ENCODE measurements at regions not wholly inside any gene's neighbourhood (a gene's known extent, or its start where the extent isn't known, plus 50 kb on each side); places are given as distances from the start of the nearest gene placed in this dataset.

DNA sequence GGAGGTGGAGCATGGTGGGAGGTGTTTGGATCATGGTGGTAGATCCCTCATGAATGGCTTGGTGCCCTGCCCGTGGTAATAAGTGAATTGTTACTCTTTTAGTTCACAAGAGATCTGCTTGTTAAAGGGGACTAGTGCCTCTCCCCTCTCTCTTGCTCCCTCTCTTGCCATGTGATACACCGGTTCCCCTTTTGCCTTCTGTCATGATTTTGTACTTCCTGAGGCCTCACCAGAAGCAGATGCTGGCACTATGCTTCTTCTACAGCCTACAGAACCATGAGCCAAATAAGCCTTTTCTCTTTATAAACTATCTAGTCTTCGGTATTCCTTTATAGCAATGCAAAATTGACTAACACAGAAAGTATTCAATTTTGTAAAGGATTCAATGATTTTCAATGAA is 817.1 kb downstream of the TLR4 start:
- DNase-seq (ENCODE audit: low spot score) = no peak

DNA sequence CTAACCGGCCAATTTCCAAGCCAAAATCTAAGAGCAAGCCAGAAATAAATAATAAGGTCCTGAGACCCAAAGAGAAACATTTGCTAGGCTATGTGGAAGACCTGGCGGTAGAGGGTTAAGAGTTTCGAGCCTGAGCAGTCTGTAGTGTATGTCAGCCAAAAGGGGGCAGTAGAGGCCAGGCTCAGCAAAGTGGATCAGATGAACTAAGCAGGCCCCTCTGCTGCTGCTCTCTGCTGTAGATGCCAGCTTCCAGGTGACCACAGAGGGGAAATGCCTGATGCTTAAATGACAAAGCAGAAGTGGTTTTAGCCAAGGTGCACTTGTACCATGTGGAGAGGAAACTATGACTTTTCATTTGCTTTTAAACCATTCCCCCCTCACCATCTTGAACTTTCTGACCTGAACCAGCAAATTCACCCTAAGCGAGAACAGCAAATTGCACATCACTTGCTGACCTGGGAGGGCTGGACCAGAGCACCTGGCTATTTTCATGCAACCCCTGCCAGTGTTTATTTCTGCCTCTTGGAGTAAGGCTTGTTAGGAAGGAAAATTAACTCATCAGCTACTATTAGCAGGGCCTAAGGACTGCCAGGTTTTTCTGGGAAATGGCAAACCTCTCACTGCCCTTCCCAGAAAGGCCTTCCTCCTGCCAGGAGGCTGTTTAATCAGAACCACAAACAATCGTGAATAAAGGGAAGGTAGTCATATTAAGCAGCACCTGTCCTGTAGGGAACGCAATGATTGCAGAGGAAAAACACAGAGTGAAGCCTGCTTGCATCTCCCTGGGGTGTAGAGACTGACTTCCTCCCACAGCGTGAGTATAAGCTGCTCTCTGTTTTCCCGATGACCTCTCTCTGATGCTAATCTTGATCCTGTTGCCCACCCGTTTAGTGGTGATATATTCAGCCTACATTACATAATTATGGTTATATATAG is 818.2 kb downstream of the TLR4 start:
- peak; percentile 69 for DNase-seq (ENCODE audit: low spot score)

DNA sequence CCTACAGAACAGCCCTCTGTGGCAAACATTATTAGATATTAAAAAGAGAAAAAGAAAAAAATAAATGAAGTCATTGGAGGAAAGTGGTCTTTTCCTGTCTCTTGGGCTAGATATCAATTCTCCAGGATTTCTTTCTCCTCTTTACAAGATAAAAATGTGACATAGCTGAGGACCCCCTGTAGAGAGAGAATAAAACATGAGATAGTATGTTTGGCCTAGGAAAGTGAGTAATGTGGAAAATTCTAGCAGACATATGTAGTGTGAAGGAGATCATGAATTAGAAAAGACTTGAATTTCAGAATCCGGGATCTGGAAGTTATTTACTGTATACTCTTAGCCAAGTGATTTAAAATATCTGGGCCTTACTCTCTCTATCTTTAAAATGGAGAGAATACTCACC is 823.1 kb downstream of the TLR4 start:
- DNase-seq (ENCODE audit: low spot score) = no peak

DNA sequence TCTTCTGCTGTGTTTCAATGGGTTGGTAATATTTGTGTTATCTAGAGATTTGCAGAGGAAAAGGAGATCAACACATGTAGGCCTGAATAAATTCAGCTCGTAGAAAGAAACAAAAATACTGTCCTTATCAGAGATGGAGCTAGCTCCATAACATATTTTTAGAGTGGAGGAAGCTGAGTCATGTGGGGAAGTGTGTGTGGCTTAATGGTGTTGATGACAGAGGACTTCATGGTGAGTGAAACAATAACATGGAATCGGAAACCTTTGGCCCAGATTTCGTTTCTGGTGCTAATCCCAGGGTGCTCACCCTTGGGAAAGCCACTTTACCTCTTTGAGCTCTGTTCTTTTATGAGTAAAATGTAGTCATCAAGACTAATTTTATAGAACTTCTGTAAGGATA is 825.0 kb downstream of the TLR4 start:
- no peak for DNase-seq (ENCODE audit: low spot score)

DNA sequence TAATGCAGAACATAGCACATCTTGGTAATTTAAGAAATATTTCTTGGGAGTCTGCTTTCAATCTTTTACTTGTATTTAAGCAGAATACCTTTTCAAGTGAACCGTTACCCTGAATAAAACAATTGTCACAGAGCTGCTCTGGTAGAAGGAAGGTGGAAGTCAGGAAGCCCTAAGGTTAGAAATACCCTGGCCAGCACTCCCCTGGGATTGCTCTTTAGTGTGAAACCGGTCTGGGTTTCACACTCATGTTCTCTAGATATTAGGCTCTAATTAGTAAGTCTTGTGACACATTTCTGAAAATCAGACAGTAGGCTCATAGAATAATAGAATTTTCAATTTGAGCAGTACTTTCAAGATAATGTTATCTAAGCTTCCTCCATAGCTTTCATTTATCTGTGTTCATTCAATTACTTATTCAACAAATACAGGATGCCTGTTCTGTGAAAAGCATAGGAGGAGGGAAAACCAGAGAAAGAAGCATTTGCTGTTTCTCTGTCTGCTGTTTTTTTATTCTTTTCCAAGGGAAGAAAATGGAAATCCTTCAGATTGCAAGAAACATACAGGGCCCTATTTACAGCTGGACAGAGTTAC is 825.5 kb downstream of the TLR4 start:
- no peak for DNase-seq (ENCODE audit: low spot score)

DNA sequence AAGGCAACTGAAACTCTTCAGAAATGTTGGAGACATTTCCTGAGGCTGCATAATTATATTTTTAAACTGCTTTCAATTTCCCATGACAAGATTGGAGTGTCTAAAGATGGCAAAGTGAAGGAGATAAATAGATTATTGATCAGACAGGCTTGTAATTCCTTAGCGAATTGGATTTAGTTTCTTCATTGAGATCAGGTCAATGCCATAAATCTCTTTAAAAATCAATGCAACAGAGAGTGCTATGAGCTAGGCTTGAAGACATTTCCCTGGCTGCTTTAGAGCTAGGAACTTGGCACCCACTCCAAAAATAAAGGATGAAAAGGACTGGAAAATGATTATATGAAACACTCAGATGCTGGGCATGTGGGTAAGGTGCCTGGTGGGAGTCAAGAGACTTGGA is 828.4 kb downstream of the TLR4 start:
- DNase-seq (ENCODE audit: low spot score) = no peak

DNA sequence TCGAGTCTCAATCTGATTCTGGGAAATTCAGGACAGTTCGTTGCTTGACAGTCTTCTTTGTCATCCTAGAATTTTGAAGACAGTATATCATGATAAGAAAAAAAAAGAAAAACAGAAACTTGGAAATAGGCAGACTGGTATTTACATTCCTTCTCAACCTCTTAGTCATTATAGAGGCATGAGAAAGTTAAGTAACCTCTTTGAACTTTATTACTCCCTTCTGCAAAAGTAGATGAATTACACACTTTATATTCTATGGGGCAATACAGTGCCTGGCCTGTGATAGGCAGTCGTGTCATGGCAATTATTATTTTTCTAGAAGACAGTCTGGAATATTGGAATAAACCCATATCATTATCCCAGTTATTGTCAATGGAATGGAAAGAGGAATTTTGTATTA is 828.9 kb downstream of the TLR4 start:
- no peak for DNase-seq (ENCODE audit: low spot score)

DNA sequence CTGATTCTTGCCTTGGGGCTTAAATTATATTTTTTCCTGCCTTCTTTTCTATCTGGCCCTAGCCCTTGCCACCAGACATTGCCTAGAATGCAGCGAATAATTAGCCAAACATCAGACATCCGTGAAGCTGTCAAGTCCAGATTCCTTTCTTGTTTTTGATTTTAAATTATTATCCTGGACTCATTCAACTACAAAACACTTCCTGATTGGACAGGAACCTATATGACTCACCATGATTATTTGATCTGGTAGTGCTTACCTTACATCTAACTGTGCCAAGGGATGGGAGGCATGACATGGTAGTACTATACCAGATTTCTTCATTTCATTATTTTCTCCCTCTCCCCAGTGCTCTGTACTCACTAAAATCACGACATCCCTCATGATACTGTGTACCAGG is 829.6 kb downstream of the TLR4 start:
- no peak for DNase-seq (ENCODE audit: low spot score)

DNA sequence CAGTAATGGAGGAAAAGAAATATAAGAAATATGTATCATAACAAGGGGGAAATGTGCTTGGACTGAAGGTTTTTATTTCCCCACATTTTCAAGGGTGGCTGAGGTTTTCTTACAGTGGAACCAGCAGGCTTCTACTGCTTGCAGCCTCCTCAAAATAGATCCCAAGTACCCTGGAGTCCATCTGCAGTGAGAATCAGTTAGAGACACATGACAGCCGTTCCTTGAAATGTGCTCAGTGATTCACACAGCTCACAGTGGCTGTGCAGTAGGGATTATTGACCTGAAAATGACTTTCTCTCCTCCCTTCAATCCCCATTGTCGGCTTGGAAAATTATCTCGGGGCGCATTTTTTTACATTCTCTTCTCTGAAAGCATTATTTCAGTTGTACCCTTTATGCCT is 832.0 kb downstream of the TLR4 start:
- DNase-seq (ENCODE audit: low spot score) = no peak

DNA sequence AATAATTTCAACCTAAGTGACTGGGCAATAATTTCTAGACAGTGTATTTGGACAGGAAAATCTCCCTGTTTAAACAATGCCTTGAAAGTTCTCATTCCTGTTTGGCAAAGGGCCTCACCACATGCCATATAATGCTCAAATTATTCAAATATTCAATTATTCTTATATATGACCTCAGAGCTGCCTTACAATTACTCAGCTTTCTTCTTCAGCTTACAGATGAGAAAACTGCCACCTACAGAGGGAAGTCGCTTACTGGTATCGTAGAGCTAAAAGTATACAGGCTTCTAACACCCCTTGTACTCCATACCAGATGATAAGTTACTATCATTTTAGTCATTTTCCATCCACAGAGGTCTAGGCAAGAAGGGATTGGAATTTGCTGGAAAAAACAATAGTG is 830.3 kb downstream of the BRINP1 start:
- no peak for DNase-seq (ENCODE audit: low spot score)

DNA sequence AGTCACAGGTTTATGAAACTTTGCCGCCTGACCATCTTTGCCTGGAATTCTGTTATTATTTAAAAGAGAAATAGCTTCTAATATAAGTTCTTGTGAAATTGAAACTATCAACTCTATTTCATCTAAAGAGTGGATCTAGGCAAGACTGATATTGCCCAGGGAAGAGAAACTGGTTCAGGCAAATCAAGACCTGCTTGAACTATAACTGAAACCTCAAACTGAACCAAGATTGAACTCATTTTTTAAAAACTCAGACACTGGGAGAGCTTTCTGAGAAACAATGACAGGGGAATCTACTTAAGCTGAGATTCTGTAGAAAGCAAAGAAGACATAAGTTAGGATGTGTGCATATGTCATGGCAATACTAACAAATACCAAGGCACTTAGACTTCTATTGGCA is 815.8 kb downstream of the BRINP1 start:
- DNase-seq (ENCODE audit: low spot score) = no peak

DNA sequence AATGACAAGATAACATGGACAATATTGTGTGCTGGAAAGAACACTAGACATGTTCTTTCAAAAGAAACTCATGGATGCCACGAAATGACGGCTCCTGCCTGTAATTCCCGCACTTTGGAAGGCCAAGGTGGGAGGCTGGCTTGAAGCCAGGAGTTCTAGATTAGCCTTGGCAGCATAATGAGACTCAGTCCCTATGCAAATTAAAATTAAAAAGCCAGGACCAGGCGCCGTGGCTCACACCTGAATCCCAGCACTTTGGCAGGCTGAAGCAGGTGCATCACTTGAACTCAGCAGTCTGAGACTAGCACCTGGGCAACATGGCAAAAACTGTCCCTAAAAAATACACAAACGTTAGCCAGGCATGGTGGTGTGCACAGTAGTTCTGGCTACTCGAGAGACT is 814.2 kb downstream of the BRINP1 start:
- DNase-seq (ENCODE audit: low spot score) = no peak

DNA sequence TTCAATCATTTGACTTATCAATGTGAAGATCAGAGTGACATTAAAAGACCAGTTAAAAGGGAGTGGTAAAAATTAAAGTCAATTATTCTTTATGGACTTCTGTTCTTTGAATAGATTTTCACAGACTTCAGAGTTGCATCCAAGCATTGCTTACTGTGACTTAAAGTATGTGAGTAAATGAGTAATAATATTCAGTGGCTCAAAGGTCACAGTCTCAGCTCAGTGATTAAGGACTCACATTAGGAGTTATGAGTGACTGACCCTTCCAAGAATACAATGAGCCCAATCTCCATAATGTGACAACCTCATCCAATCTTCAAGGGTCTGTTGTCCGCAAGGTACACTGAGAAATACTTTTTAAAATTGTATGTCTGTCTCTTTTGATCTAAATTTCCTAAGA is 811.2 kb downstream of the BRINP1 start:
- no peak for DNase-seq (ENCODE audit: low spot score)

DNA sequence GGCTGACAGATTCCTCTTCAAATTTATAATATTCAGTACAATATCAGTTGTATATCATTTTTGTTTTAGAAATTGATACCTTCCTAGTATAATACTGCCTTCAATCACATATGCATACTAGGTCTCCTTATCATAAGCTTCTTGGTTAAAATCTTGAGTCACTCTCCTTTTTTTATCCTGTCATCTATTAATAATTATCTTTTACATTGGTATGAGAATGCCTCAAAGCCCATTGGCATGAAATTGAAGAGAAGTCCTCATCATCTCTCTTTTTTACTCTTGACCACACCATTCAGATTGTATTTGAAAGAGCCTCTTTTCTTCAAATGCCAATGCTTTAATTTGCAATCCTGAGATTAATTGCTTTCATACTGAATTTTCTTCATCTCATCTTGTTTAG is 810.3 kb downstream of the BRINP1 start:
- no peak for DNase-seq (ENCODE audit: low spot score)

DNA sequence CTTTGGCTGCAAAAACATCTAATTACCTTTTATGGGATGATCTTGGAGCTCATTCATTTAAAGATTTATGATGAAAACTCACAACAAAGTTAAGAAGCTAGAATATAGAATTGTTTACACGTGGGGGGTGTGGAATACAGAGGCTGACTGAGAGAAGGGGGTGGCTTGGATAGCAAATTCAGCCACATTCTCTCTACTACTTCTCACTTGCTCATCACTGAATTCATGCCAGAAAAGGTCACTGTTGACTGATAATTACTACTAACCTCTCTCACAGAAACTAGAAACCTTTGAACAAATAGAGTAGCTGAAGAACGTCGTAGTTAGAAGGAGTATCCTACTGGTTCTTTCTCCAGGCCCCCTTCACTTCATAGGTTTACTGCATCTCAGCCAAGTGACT is 808.2 kb downstream of the BRINP1 start:
- DNase-seq (ENCODE audit: low spot score) = no peak

DNA sequence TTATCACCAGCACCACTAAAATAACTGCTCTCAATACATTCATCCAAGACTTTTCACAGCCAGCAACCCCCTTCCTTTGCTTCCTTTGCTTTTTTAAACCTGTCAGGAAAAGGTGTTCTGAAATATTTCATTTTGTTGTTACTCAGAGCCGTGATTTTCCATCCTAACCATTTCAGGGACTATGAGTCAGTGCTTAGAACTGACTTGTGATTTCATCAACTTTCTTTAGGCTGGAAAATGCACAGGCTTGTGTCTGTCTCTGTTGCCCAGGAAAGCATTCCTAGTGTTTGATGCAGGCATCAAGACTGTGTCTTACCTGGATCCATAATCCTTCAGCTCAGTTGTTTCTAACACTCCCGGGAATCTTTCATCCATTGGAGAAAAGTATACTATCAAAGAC is 805.6 kb downstream of the BRINP1 start:
- no peak for DNase-seq (ENCODE audit: low spot score)

DNA sequence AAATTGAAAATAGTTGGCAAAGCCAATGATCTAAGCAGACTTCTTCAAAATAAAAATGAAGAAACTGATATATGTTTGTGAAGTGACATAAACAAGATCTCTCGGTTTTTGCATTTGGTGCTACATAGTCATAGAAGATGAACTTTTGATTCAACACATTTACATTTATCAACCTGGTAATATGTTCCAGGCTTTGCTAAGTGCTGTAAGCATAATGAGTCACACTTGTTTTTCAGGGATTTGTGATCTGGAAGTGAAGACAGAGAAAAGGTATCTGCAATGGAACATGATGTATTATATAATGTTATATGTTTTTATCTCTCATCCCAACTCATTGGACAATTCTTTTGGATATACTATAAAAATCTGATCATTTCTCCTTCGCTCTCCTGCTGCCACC is 801.4 kb downstream of the BRINP1 start:
- no peak for DNase-seq (ENCODE audit: low spot score)

DNA sequence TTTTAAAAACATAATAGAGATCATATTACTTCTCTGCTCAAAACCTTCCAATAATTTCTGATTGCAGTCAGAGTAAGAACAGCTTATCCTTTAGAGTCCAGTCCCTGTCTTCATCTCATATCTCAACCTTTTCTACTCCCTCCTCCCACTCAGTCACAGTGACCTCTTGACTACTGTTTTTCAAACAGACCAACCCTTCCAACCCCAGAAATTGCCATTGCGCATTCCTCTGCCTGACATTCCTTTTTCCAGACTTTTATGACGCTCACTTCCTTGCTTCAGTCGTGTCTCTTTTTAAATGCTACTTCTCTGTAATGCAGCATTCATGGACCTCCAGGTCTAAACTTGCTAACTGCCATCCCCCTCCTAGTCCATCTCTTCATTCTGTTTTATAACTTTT is 800.5 kb downstream of the BRINP1 start:
- no peak for DNase-seq (ENCODE audit: low spot score)

DNA sequence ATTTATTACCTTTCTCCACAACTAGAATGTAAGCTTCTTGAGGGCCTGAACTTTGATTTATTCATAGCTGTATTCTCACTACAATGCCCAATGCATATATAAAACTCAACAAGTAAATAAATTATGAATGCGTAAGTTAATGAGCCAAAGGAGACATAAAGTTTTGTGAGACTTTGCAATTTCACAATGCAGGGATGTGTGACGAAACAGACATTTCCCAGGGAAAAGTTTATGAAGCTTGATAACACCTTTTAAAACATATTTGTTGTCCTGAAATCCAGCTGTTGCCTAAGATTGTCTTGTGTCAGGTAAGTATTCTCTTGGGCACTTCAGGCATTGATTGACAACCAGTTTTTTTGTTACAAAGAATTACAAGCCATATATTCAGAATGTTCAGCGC is 800.1 kb downstream of the BRINP1 start:
- DNase-seq (ENCODE audit: low spot score) = no peak

DNA sequence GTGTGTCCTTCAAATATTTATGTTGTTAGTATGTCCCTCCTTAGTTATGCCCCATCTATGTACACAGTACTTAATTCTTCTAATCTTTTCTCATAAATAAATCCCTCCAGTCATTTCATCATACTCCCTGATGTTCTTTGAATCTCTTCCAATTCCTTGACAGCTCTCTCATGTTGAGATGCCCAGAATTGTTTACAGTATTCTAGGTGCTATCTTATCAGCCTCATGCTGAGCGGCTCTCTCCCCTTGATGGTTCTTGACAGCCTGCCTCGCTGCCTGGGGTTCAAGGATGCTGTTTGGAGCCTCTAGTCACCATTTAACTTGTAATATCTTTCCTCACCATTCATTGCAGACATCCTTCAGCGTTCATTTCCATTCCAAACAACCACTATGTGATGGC is 799.2 kb downstream of the BRINP1 start:
- no peak for DNase-seq (ENCODE audit: low spot score)

DNA sequence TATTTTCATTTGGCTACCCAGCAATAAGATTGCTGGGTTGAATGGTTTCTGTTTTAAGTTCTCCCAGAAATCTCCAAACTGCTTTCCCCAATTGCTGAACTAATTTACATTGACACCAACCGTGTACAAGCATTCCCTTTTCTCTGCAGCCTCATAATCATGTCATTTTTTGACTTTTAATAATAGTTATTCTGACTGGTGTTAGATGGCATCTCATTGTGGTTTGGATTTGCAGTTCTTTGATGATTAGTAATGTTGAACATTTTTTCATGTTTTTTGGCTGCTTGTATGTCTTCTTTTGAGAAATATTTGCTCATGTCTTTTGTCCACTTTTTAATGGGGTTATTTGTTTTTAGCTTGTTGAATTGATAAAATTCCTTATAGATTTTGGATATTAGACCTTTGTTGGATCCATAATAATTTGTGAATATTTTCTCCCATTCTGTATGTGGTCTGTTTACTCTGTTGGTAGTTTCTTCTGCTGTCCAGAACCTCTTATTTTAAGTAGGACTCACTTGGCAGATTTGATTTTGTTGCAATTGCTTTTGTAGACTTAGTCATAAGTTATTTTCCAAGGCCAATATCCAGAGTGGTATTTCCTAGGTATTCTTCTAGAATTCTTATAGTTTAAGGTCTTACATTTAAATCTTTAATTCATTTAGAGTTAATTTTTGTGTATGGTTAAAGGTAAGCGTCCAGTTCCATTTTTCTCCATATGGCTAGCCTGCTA is 793.7 kb downstream of the BRINP1 start:
- no peak for DNase-seq (ENCODE audit: low spot score)

DNA sequence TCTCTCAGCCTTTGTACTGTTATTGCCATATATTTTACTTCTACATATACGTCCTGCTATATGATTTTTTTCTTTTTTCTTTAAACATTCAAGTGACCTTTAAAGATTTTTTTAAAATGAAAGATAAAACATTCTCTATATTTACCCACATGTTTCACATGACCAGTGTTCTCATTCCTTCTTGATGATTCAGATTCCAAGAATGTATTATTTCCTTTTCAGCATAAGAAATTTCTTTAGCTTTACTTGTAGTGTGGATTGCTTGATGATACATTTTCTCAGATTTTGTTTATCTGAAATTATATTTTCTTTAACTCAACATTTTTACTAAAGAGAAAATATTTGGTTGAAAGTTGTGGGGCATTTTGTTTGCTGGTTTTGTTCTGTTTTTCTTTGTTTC is 792.1 kb downstream of the BRINP1 start:
- no peak for DNase-seq (ENCODE audit: low spot score)

DNA sequence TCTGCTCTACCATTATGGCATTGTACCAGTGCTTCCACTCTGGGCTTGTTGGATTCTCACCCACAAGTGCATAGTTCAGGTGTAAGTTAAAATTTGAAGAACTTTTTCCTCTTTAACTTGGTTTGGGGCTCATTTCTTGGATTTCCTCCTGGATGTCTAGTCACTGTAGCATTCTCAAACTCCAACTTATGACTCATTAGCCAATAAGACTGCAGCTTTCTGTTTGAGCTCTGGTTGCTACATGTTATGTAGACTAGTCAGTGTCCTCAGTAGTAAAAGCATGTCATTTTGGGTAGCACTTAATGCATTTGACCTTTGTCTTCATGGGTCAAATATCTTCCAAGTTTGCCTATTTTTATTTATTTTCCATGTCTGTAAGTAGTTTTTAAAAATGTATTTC is 790.8 kb downstream of the BRINP1 start:
- no peak for DNase-seq (ENCODE audit: low spot score)

All from ecto neural progenitor cell (in vitro differentiated cells).